IMR-90 (cell line): ENCODE measurements at regions not wholly inside any gene's neighbourhood (a gene's known extent, or its start where the extent isn't known, plus 50 kb on each side); places are given as distances from the start of the nearest gene placed in this dataset.

ENCODE experiments used
- BHLHE40 ChIP-seq: fragments of 150-350 bp; IDR thresholded peaks from 2 replicates; pipeline ENCODE4 v1.6.1; 2016; ENCODE audit warnings: mild to moderate bottlenecking, low read depth, low read length
- CEBPB ChIP-seq: IDR thresholded peaks from 2 replicates; pipeline ENCODE4 v1.6.1; 2012; ENCODE audit warnings: low read depth, low read length, improper control_type of control experiment
- CTCF ChIP-seq: conservative IDR thresholded peaks from 2 replicates; pipeline ENCODE4 v1.5.1; 2012; ENCODE audit warnings: mild to moderate bottlenecking, low read depth, low read length, improper control_type of control experiment
- MAFK ChIP-seq: IDR thresholded peaks from 2 replicates; pipeline ENCODE4 v1.6.1; 2012; ENCODE audit warnings: low read depth, low read length, improper control_type of control experiment
- MXI1 ChIP-seq: IDR thresholded peaks from 2 replicates; pipeline ENCODE4 v1.6.1; 2012; ENCODE audit warnings: low read depth, mild to moderate bottlenecking, low read length, moderate library complexity, borderline replicate concordance
- POLR2A ChIP-seq: IDR thresholded peaks from 2 replicates; pipeline ENCODE4 v1.6.1; 2012; ENCODE audit warnings: mild to moderate bottlenecking, low read depth, low read length
- RAD21 ChIP-seq: IDR thresholded peaks from 2 replicates; pipeline ENCODE4 v1.6.1; 2012; ENCODE audit warnings: low read length, improper control_type of control experiment
- RCOR1 ChIP-seq: IDR thresholded peaks from 2 replicates; pipeline ENCODE4 v1.6.1; 2012; ENCODE audit warnings: mild to moderate bottlenecking, low read length, improper control_type of control experiment; ENCODE audit not compliant: insufficient replicate concordance
- USF2 ChIP-seq: fragments of 150-350 bp; IDR thresholded peaks from 2 replicates; pipeline ENCODE4 v1.6.1; 2017; ENCODE audit warnings: mild to moderate bottlenecking, antibody characterized with exemption, low read length, low read depth
- TF ChIP-seq, protein P1 (sequence below): fragments of 150-350 bp; IDR thresholded peaks from 2 replicates; pipeline ENCODE4 v1.6.1; 2016; ENCODE audit warnings: low read depth, mild to moderate bottlenecking, low read length, moderate library complexity, borderline replicate concordance

DNA sequence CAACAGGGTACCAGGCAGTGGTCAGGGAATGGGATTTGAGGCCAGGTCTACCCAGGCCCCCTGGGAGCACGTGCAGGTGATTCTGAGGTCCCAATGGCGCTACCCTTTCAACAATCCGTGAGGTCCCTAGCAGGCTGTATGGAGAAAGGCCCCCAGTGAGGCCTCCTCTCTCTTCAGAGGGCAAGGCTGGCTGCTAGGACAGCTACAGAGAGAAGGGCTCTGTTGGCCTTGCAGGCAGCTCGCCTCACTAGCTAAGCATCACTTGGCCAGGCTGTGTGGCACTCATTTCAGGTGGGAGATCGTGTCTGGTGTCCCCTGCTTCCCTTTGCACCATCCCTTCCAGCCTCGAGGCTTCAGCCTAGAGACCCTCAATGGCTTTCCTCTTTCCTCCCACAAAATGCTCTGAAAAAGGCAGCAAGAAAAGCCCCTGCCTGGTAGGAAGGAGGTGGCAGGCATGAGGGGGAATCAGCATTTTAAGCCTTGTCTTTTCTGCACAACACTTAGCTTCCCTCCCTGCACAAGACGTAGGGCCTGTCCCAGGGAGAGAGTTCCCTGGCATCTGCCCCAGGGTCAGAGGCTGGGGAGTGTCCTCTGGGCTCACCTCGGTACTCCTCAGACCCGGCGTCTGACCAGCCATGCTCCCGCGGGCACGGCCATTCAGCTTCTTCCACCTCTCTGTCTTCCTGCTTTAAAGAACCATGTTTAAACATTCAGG, 111.8 kb downstream of the ASB7 start:
- TF ChIP-seq, protein P1, sequence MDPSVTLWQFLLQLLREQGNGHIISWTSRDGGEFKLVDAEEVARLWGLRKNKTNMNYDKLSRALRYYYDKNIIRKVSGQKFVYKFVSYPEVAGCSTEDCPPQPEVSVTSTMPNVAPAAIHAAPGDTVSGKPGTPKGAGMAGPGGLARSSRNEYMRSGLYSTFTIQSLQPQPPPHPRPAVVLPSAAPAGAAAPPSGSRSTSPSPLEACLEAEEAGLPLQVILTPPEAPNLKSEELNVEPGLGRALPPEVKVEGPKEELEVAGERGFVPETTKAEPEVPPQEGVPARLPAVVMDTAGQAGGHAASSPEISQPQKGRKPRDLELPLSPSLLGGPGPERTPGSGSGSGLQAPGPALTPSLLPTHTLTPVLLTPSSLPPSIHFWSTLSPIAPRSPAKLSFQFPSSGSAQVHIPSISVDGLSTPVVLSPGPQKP: no peak
- TF ChIP-seq CTCF: no peak
- TF ChIP-seq POLR2A: no peak
- no peak for TF ChIP-seq CEBPB
- TF ChIP-seq BHLHE40: no peak
- no peak for TF ChIP-seq RCOR1
- no peak for TF ChIP-seq MAFK
- TF ChIP-seq MXI1: no peak
- TF ChIP-seq RAD21: no peak
- TF ChIP-seq USF2: no peak
